GM20431 (cell line): ENCODE measurements at regions not wholly inside any gene's neighbourhood (a gene's known extent, or its start where the extent isn't known, plus 50 kb on each side); places are given as distances from the start of the nearest gene placed in this dataset.

Source experiments
- in situ Hi-C: fragments of 300-500 bp; cut with MseI, MboI; formaldehyde crosslinking; loops from one replicate; pipeline ENCODE4 v1.15.0; 2020; ENCODE audit warnings: low sequenced_read_pairs; ENCODE audit not compliant: unreplicated experiment

DNA sequence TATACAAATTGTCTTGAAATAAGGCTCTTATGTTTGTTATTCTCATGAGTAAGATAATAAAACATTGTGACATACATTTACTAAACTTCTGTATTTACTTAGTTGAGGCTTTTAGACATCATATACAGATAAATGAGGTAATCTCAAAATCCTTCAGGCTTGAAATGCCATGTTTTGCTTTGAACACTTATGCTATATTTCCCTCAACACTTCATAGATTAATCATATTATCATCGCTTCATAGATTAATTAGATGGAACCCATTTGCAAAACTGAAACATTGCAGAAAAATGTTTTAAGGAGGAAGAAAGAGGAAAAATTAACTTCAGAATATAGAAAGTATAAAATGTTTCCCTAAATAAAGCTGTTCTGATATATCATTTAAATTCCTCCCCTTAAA is 165.0 kb upstream of the CNTNAP2 start:
- in situ Hi-C loops: no loop called here

- in situ Hi-C loops: no loop called here
These were observed 187.7 kb upstream of the CNTNAP2 start for GRCh38 chr7:145928937-145929336.

DNA sequence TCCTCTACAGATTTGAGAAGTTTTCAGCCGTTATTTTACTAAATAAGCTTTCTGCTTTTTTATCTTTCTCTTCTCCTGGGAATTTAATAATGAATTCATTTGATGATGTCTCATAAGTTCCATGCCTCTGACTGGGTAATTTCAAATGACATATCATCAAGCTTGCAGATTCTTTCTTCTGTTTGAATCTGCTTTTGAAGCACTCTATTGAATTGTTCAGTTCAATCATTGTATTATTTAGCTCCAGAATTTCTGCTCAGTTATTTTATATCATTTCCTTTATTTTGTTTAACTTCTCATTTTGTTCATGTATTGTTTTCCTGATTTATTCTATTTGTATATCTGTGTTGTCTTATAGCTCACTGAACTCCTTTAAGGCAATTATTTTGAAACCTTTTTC is 196.9 kb upstream of the CNTNAP2 start:
- in situ Hi-C loops: no loop called here

DNA sequence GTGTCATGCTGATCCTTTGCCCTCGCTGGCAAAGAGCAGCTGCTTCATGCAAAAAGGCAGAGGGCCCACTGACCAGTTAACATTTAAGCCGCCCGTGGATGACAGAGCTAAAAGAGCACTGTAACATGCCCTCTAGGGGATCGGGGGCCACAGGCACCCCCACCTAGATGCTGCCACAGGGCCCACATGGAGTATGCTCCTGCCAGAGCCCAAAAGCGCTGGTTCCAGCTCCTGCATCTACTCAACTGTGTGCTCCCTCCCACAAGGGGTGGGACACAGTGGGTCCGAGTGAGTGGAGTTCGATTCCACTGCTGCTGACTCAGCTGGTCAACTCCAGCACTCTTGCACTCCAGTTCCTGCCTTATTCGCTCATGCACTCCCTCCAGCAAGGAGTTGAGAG is 199.8 kb upstream of the CNTNAP2 start:
- in situ Hi-C loops: no loop called here

- in situ Hi-C loops: no loop called here
These were observed 200.9 kb upstream of the CNTNAP2 start for GRCh38 chr7:145915679-145916078.

DNA sequence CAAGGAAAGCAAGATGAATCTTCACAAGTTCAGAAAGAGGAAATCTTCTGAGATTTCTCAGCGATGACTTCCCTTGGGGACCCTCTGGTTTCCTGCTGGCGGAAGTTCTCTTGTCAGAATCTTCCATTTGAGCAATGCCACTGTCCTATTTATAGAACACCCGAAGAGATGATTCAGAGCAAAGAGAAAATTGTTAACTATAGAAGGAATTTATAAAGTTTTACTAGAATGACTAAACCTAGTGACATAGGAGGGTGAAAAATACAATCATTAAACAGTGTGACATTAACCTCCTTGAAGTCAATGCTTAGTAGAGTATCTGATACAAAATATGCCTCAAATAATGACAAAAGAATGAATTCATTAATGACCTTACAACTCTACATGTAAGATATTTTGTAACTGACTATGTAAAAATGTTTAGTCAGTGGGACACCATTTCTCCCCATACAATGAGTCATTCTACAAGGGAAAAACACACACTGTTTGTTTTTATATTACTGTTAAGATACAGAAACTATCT is 206.5 kb upstream of the CNTNAP2 start:
- in situ Hi-C loops: no loop called here

GRCh38 chr7:145903658-145904057 is 212.9 kb upstream of the CNTNAP2 start:
- in situ Hi-C loops: no loop called here

GRCh38 chr7:145902123-145902522 is 214.5 kb upstream of the CNTNAP2 start:
- in situ Hi-C loops: no loop called here

DNA sequence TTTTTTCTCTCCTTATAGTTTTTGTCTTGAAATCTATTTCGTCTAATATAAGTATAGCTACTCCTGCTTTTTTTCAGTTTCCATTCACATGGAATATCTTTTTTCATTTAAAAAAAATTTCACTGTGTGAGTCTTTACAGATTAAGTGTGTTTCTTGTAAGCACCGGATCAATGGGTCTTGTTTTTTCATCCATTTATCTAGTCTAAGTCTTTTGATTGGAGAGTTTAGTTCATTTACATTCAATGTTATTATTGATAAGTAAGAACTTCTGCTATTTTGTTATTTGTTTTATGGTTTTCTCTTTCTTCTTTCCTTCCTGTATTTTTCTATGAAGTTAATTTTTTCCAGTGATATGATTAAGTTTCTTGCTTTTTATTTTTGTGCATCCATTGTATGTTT is 216.7 kb upstream of the CNTNAP2 start:
- in situ Hi-C loops: no loop called here

- in situ Hi-C loops: no loop called here
These were observed 222.6 kb upstream of the CNTNAP2 start for GRCh38 chr7:145893925-145894535.

- in situ Hi-C loops: no loop called here
These were observed 231.7 kb upstream of the CNTNAP2 start for GRCh38 chr7:145884716-145885514.

GRCh38 chr7:145876376-145876775 is 240.2 kb upstream of the CNTNAP2 start:
- in situ Hi-C loops: no loop called here

DNA sequence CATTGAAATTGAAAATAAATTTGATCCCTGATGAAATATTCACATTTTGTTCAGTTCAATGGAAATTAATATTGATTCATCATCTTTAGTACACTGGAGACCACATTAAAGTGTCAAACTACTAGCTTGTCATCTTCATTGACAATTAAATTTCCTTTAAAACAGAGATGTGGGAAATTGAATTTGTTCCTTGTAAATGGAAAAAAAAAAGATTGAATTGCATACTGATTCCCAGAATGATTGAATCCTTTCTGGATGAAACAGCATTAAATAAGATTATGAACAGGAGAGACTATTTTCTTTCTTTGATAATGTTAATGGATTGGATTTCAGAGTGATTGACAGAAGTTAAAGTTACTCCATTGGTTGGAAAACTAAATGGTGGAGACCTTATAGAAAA is 241.3 kb upstream of the CNTNAP2 start:
- in situ Hi-C loops: no loop called here

DNA sequence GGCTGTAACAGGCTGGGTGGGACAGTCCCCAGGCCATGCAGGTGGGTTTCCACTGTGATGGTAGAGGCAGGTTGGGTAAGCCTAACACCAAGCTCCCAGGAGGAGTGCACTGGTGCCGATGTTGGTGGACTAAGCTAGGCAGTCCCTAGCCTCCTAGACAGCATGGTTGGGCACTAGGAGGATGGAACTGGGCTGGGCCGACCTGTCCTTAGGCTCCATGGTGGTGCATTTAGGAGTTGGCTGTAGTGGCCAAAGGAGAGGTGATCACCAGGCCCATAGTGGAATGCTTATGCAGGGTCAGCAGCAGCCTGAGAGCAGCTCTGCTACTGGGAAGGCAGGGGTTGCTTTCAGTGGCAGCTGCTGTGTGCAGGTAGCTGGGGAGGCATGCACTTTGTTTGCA is 247.7 kb upstream of the CNTNAP2 start:
- in situ Hi-C loops: no loop called here

DNA sequence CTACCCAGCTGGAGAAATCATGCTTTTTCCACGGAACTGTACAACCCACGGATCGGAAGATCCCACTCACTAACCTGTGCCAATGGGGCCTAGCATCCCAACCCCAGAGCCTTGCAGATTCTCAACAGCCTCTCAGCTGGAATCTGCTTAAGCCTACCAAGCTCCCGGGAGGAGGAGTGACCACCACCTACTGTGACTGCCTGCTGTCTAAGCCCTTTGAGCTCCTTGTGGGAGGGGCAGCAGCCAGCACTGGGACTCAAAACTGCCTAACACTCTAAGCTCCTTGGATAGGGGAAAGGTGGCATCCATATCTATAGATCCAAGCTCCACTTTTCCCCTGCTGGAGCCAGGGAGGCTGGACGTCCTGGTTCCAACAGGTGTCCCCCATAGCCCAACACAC is 254.4 kb upstream of the CNTNAP2 start:
- in situ Hi-C loops: no loop called here

- in situ Hi-C loops: no loop called here
These were observed 255.8 kb upstream of the CNTNAP2 start for GRCh38 chr7:145860809-145861208.

DNA sequence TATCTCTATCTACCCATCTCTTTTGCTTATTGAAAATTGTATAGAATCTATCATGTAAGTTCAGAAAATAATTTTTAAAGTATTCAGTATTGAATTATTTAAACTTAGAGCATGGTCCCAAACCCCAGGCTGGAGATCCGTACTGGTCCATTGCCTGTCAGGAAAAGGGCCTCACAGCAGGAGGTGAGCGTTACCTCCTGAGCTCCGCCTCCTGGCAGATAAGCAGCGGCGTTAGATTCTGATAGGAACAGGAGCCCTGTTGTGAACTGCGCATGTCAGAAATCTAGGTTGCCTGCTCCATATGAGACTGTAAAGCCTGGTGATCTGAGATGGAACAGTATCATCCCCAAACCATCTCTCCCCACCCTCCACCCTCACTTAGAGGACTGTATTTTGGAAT is 266.0 kb upstream of the CNTNAP2 start:
- in situ Hi-C loops: no loop called here

- in situ Hi-C loops: no loop called here
These were observed 267.9 kb upstream of the CNTNAP2 start for GRCh38 chr7:145848691-145849090.

DNA sequence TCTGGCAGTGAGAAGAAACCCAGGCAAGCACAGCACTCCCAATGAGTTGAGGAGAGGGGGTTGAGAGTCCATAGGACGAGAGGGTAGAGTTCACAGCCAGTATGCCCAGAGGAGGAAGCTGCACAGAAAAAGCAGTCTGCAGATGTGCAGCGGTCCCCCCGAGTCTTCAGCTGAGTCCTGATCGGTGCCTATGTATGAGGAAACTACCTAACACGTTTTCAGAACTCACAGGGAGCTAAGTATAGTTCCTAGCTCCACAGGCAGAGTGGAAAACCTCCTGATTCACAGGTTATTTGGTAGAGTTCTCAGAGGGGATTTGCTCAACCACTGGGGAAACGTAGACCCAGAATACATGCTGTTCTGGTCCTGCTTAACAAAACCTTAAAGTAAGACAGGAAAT is 271.3 kb upstream of the CNTNAP2 start:
- in situ Hi-C loops: no loop called here

DNA sequence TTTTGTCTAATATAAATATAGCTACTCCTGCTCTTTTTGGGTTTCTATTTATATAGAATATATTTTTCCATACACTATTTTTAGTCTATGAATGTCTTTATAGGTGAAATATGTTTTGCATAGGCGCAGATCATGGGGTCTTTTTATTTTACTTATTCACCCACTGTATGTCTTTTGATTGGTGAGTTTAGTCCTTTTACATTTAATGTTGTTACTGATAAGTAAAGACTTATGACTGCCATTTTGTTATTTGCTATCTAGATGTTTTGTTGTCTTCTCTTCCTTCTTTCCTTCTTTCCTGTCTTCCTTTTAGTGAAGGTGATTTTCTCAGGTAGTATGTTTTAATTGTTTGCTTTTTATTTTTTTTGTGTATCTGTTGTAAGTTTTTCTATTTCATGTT is 276.8 kb upstream of the CNTNAP2 start:
- in situ Hi-C loops: no loop called here

GRCh38 chr7:145831616-145832206 is 284.9 kb upstream of the CNTNAP2 start:
- in situ Hi-C loops: no loop called here
